K562 (cell line): ENCODE measurements at regions not wholly inside any gene's neighbourhood (a gene's known extent, or its start where the extent isn't known, plus 50 kb on each side); places are given as distances from the start of the nearest gene placed in this dataset.

Experiments used
- BMI1 ChIP-seq: fragments of 150-350 bp; IDR thresholded peaks from 2 replicates; pipeline ENCODE4 v1.6.1; 2014; ENCODE audit warnings: low read length
- DLX4 ChIP-seq: fragments of 250-450 bp; sonication (Bioruptor Pico); IDR thresholded peaks from 2 replicates; pipeline ENCODE4 v1.6.1; 2021; ENCODE audit warnings: mild to moderate bottlenecking
- FOXA3 ChIP-seq, 2 experiments: fragments of 450-650 bp in 1 of 2; sonication (generic) in 1 of 2; formaldehyde crosslinking; IDR thresholded peaks in 1 of 2; conservative IDR thresholded peaks in 1 of 2; 2 replicates each; pipeline versions ENCODE4 v1.4.0 to v1.8.0; 2020 to 2022; ENCODE audit warnings: mild to moderate bottlenecking in 2 of 2, missing genetic modification reagents in 1 of 2
- MBD2 ChIP-seq: sonication (generic); IDR thresholded peaks from 2 replicates; pipeline ENCODE4 v1.6.1; 2016; ENCODE audit warnings: low read depth, borderline replicate concordance
- PBX2 ChIP-seq, 2 experiments: IDR thresholded peaks in 1 of 2; conservative IDR thresholded peaks in 1 of 2; 2 replicates each; pipeline ENCODE4 v1.6.1; 2016; ENCODE audit warnings: low read depth in 2 of 2, mild to moderate bottlenecking in 1 of 2, missing compliant biosample characterization in 1 of 2, missing genetic modification characterization in 1 of 2, moderate library complexity in 1 of 2
- PHTF2 ChIP-seq: fragments of 250-450 bp; sonication (Bioruptor Pico); IDR thresholded peaks from 2 replicates; pipeline ENCODE4 v1.5.0; 2021; ENCODE audit warnings: mild to moderate bottlenecking
- RBM14 ChIP-seq: fragments of 200-400 bp; formaldehyde crosslinking; IDR thresholded peaks from 2 replicates; pipeline ENCODE4 v1.6.1; 2018; ENCODE audit warnings: low read depth, mild to moderate bottlenecking, low read length, moderate library complexity, borderline replicate concordance; ENCODE audit not compliant: insufficient read depth
- RBM25 ChIP-seq: fragments of 200-400 bp; formaldehyde crosslinking; IDR thresholded peaks from 2 replicates; pipeline ENCODE4 v1.6.1; 2018; ENCODE audit warnings: low read length, low read depth, moderate library complexity; ENCODE audit not compliant: severe bottlenecking
- SAFB2 ChIP-seq: fragments of 200-400 bp; formaldehyde crosslinking; IDR thresholded peaks from 2 replicates; pipeline ENCODE4 v1.6.1; 2018; ENCODE audit warnings: borderline replicate concordance, low read length, low read depth, moderate library complexity; ENCODE audit not compliant: severe bottlenecking
- SP1 ChIP-seq: sonication (generic); formaldehyde crosslinking; IDR thresholded peaks from 2 replicates; pipeline ENCODE4 v1.8.1; 2022; ENCODE audit warnings: mild to moderate bottlenecking, missing genetic modification reagents
- TEAD4 ChIP-seq, 2 experiments: sonication (generic) in 1 of 2; formaldehyde crosslinking in 1 of 2; IDR thresholded peaks; 2 replicates each; pipeline versions ENCODE4 v1.6.1 to v1.8.0; 2012 to 2022; ENCODE audit warnings: borderline replicate concordance in 1 of 2, inconsistent platforms in 1 of 2, low read length in 1 of 2, mild to moderate bottlenecking in 1 of 2, missing genetic modification reagents in 1 of 2
- TRIM24 ChIP-seq, 2 experiments: fragments of 450-650 bp; IDR thresholded peaks; 2 replicates each; pipeline ENCODE4 v1.6.1; 2016
- ZKSCAN8 ChIP-seq: fragments of 200-800 bp; sonication (Bioruptor generic); IDR thresholded peaks from 2 replicates; pipeline ENCODE4 v1.6.1; 2016; ENCODE audit warnings: missing genetic modification characterization, missing compliant biosample characterization
- ZNF3 ChIP-seq: fragments of 250-450 bp; sonication (Bioruptor Pico); IDR thresholded peaks from 2 replicates; pipeline ENCODE4 v1.5.0; 2021; ENCODE audit warnings: mild to moderate bottlenecking, moderate library complexity
- ZNF830 ChIP-seq: fragments of 250-450 bp; sonication (Bioruptor Pico); IDR thresholded peaks from 2 replicates; pipeline ENCODE4 v1.5.0; 2021; ENCODE audit warnings: mild to moderate bottlenecking
- TF ChIP-seq, protein P1 (sequence below): fragments of 450-650 bp; IDR thresholded peaks from 2 replicates; pipeline ENCODE4 v1.6.1; 2016; ENCODE audit warnings: low read depth, mild to moderate bottlenecking, moderate library complexity
- TF ChIP-seq, protein P2 (sequence below), 2 experiments: fragments of 200-800 bp in 1 of 2; sonication (Bioruptor generic) in 1 of 2; sonication (generic) in 1 of 2; formaldehyde crosslinking in 1 of 2; IDR thresholded peaks in 1 of 2; conservative IDR thresholded peaks in 1 of 2; 2 replicates each; pipeline versions ENCODE4 v1.5.0 to v1.6.1; 2016 to 2020; ENCODE audit warnings: missing compliant biosample characterization in 1 of 2, missing genetic modification characterization in 1 of 2, missing genetic modification reagents in 1 of 2
- TF ChIP-seq, protein P3 (sequence below), 3 experiments: fragments of 200-800 bp in 1 of 3; sonication (Bioruptor generic) in 1 of 3; sonication (generic) in 1 of 3; formaldehyde crosslinking in 1 of 3; IDR thresholded peaks; 2 replicates each; pipeline versions ENCODE4 v1.6.1 to v1.8.0; 2016 to 2022; ENCODE audit warnings: mild to moderate bottlenecking in 2 of 3, missing compliant biosample characterization in 2 of 3, missing genetic modification characterization in 2 of 3, missing genetic modification reagents in 1 of 3

GRCh38 chr5:39498278-39498952, 73.6 kb upstream of the DAB2 start (continued):
- TF ChIP-seq SP1 (CRISPR knock-in tag) (no peak), DLX4 (CRISPR knock-in tag) (no peak), MBD2 (no peak), PHTF2 (CRISPR knock-in tag) (no peak), FOXA3 (CRISPR knock-in tag; conservative IDR thresholded peaks at IDR 0.05 in 1 of 2, IDR thresholded peaks at IDR 0.05 in 1 of 2) (no peak), ZNF3 (CRISPR knock-in tag) (no peak), ZKSCAN8 (CRISPR knock-in tag) (no peak), RBM14 (no peak), PBX2 (CRISPR knock-in tag; IDR thresholded peaks at IDR 0.05; ENCODE audit: low read depth) (no peak), PBX2 (tag; conservative IDR thresholded peaks at IDR 0.05; ENCODE audit: low read depth) (peak; percentile 63), SAFB2 (no peak), TEAD4 (IDR thresholded peaks at IDR 0.05; ENCODE audit: low read length) (peak; percentile 53; the same call in 1 of the 2 replicates), TEAD4 (CRISPR knock-in tag; IDR thresholded peaks at IDR 0.05; ENCODE audit: borderline replicate concordance) (no peak), ZNF830 (CRISPR knock-in tag) (no peak), TRIM24 (IDR thresholded peaks at IDR 0.05) (peak in 1 of 2 experiments; percentile 19; a peak in 1 of 4 replicates), BMI1 (no peak), RBM25 (no peak)
- TF ChIP-seq, protein P1, sequence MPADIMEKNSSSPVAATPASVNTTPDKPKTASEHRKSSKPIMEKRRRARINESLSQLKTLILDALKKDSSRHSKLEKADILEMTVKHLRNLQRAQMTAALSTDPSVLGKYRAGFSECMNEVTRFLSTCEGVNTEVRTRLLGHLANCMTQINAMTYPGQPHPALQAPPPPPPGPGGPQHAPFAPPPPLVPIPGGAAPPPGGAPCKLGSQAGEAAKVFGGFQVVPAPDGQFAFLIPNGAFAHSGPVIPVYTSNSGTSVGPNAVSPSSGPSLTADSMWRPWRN: peak; percentile 47
- TF ChIP-seq, protein P2, sequence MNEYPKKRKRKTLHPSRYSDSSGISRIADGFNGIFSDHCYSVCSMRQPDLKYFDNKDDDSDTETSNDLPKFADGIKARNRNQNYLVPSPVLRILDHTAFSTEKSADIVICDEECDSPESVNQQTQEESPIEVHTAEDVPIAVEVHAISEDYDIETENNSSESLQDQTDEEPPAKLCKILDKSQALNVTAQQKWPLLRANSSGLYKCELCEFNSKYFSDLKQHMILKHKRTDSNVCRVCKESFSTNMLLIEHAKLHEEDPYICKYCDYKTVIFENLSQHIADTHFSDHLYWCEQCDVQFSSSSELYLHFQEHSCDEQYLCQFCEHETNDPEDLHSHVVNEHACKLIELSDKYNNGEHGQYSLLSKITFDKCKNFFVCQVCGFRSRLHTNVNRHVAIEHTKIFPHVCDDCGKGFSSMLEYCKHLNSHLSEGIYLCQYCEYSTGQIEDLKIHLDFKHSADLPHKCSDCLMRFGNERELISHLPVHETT (CRISPR knock-in tag; conservative IDR thresholded peaks at IDR 0.05 in 1 of 2, IDR thresholded peaks at IDR 0.05 in 1 of 2): 0 out of 4 replicates have a peak, but pooled peaks of 1 of the 2 experiments have one; percentile 30
- TF ChIP-seq, protein P3, sequence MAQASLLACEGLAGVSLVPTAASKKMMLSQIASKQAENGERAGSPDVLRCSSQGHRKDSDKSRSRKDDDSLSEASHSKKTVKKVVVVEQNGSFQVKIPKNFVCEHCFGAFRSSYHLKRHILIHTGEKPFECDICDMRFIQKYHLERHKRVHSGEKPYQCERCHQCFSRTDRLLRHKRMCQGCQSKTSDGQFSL (CRISPR knock-in tag; IDR thresholded peaks at IDR 0.05): no peak
- TF ChIP-seq, protein P3 (tag; IDR thresholded peaks at IDR 0.05): no peak
